ENCODE measurements at regions not wholly inside any gene's neighbourhood (a gene's known extent, or its start where the extent isn't known, plus 50 kb on each side); places are given as distances from the start of the nearest gene placed in this dataset.
"Not testable (repeated sequence)": the region's sequence is repeated elsewhere in the genome, so short reads cannot be mapped to it uniquely, and the experiment has no call there.

GRCh38 chr17:74125156-74125555 lies 78.3 kb upstream of the RPL38 start:
- TF ChIP-seq POLR2A (IDR thresholded peaks at IDR 0.05) = no peak
- TF ChIP-seq, protein P1, sequence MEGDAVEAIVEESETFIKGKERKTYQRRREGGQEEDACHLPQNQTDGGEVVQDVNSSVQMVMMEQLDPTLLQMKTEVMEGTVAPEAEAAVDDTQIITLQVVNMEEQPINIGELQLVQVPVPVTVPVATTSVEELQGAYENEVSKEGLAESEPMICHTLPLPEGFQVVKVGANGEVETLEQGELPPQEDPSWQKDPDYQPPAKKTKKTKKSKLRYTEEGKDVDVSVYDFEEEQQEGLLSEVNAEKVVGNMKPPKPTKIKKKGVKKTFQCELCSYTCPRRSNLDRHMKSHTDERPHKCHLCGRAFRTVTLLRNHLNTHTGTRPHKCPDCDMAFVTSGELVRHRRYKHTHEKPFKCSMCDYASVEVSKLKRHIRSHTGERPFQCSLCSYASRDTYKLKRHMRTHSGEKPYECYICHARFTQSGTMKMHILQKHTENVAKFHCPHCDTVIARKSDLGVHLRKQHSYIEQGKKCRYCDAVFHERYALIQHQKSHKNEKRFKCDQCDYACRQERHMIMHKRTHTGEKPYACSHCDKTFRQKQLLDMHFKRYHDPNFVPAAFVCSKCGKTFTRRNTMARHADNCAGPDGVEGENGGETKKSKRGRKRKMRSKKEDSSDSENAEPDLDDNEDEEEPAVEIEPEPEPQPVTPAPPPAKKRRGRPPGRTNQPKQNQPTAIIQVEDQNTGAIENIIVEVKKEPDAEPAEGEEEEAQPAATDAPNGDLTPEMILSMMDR (IDR thresholded peaks at IDR 0.05) = no peak
- Histone ChIP-seq H3K4me1 (no peaks in the 10 kb centered on the region), H3K27me3 (no peaks in the 10 kb centered on the region), H3K36me3 (ENCODE audit: low read depth, missing control alignments) (no peaks in the 10 kb centered on the region), H3K4me3 (no peak overlapping the region), H3K9me3 (no peaks in the 10 kb centered on the region), H3K27ac (no peak overlapping the region)
- 46 to 64% methylated on average over 4 of the region's 4 CpGs for whole genome bisulfite sequencing, 2 donors
- DNase-seq = no peak
- intact Hi-C loops (cut with DNase I; ENCODE audit: low total_unique reads) = no loop called here

- no peaks in the 10 kb centered on the region for H3K36me3 ChIP-seq (ENCODE audit: low read depth, missing control alignments)
- H3K4me1 ChIP-seq = no peaks in the 10 kb centered on the region
- WGBS, 2 donors = 53 to 70% methylated on average over 11 of the region's 11 CpGs
- TF ChIP-seq, protein P1 (IDR thresholded peaks at IDR 0.05) = no peak
- TF ChIP-seq POLR2A (IDR thresholded peaks at IDR 0.05) = no peak
- H3K27me3 ChIP-seq = no peaks in the 10 kb centered on the region
- DNase-seq = no peak
- H3K27ac ChIP-seq = no peak overlapping the region
- intact Hi-C loops (cut with DNase I; ENCODE audit: low total_unique reads) = no loop called here
- no peak overlapping the region for H3K4me3 ChIP-seq
- no peaks in the 10 kb centered on the region for H3K9me3 ChIP-seq
Observed at GRCh38 chr17:74126179-74126900, 77.1 kb upstream of the RPL38 start.

DNA sequence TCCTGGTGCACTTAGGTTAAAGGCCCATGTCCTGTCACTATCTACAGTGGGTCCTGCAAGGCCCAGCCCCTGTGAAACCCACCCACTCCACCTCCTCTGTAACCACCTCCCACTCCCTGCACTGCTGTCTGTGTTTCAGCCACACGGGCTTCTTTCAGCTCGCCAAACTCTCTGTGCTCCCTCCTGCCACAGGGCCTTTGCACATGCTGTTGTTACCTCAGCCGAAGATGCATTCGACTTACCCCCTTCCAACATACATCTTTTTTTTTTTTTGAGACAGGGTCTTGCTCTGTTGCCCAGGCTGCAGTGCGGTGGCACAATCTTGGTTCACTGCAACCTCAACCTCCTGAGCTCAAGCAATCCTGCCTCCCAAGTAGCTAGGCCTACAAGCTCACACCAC lies 76.5 kb upstream of the RPL38 start:
- no peaks in the 10 kb centered on the region for H3K27me3 ChIP-seq
- DNase-seq = no peak
- no peaks in the 10 kb centered on the region for H3K36me3 ChIP-seq (ENCODE audit: low read depth, missing control alignments)
- 94 to 97% methylated on average over 5 of the region's 5 CpGs for WGBS, 2 donors
- H3K27ac ChIP-seq = no peak overlapping the region
- H3K9me3 ChIP-seq = no peaks in the 10 kb centered on the region
- no peak overlapping the region for H3K4me3 ChIP-seq
- intact Hi-C loops (cut with DNase I; ENCODE audit: low total_unique reads) = no loop called here
- TF ChIP-seq, protein P1 (IDR thresholded peaks at IDR 0.05) = no peak
- no peak for TF ChIP-seq POLR2A (IDR thresholded peaks at IDR 0.05)
- H3K4me1 ChIP-seq = no peaks in the 10 kb centered on the region

GRCh38 chr17:74128456-74129211 lies 74.8 kb upstream of the RPL38 start:
- Histone ChIP-seq H3K27me3 (no peaks in the 10 kb centered on the region), H3K4me1 (no peaks in the 10 kb centered on the region), H3K9me3 (no peaks in the 10 kb centered on the region), H3K4me3 (no peak overlapping the region), H3K36me3 (ENCODE audit: low read depth, missing control alignments) (no peaks in the 10 kb centered on the region), H3K27ac (no peak overlapping the region)
- intact Hi-C loops (cut with DNase I; ENCODE audit: low total_unique reads) = no loop called here
- DNase-seq = no peak
- 64 to 74% methylated on average over 10 of the region's 10 CpGs for WGBS, 2 donors
- no peak for TF ChIP-seq POLR2A (IDR thresholded peaks at IDR 0.05)
- TF ChIP-seq, protein P1 (IDR thresholded peaks at IDR 0.05) = no peak

DNA sequence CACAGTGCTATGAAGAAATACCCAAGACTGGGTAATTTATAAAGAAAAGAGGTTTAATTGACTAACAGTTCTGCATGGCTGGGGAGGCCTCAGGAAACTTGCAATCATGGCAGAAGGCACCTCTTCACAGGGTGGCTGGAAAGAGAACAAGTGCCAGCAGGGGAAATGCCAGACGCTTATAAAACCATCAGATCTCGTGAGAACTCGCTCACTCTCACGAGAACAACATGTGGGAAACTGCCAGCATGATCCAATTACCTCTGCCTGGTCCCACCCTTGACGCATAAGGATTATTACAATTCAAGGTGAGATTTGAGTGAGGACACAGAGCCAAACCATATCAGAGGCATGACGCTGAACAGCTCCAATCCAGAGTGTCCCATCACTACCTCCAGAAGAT lies 73.7 kb upstream of the RPL38 start:
- WGBS, 2 donors = 82 to 83% methylated on average over 6 of the region's 6 CpGs
- intact Hi-C loops (cut with DNase I; ENCODE audit: low total_unique reads) = not testable (repeated sequence)

More for the DNA sequence above, 73.7 kb upstream of the RPL38 start:
- not testable (repeated sequence) for H3K27me3 ChIP-seq; H3K4me3 ChIP-seq; DNase-seq; H3K27ac ChIP-seq; H3K4me1 ChIP-seq; H3K36me3 ChIP-seq (ENCODE audit: low read depth, missing control alignments); H3K9me3 ChIP-seq

All from testis (tissue), 2 donors.